Esophagus (tissue), 2 donors: ENCODE measurements at regions not wholly inside any gene's neighbourhood (a gene's known extent, or its start where the extent isn't known, plus 50 kb on each side); places are given as distances from the start of the nearest gene placed in this dataset.

Experiments used
- H3K27ac ChIP-seq, 2 donors: one replicate each; pipeline ENCODE4 v1.5.1; 2013; ENCODE audit warnings: low read depth in 2 of 2, mild to moderate bottlenecking in 2 of 2, inconsistent platforms in 1 of 2, low read length in 1 of 2, moderate library complexity in 1 of 2
- H3K27me3 ChIP-seq, 2 donors: one replicate each; pipeline ENCODE4 v1.6.1; 2013; ENCODE audit warnings: low read length in 2 of 2, control low read depth in 1 of 2, mild to moderate bottlenecking in 1 of 2; ENCODE audit not compliant: insufficient read depth in 2 of 2, control insufficient read depth in 1 of 2
- H3K36me3 ChIP-seq, 2 donors: one replicate each; pipeline ENCODE4 v1.6.1; 2013; ENCODE audit warnings: low read length in 1 of 2; ENCODE audit not compliant: control insufficient read depth in 2 of 2, insufficient read depth in 2 of 2
- H3K4me1 ChIP-seq, 2 donors: one replicate each; pipeline ENCODE4 v1.6.1; 2013; ENCODE audit warnings: low read length in 1 of 2; ENCODE audit not compliant: control insufficient read depth in 2 of 2, insufficient read depth in 2 of 2
- H3K4me3 ChIP-seq, 2 donors: one replicate each; pipeline ENCODE4 v1.5.1; 2013; ENCODE audit warnings: low read length in 2 of 2, mild to moderate bottlenecking in 2 of 2, low read depth in 1 of 2, moderate library complexity in 1 of 2
- H3K9me3 ChIP-seq, 2 donors: one replicate each; pipeline ENCODE4 v1.6.1; 2013; ENCODE audit warnings: mild to moderate bottlenecking in 2 of 2, low read depth in 1 of 2, low read length in 1 of 2, moderate library complexity in 1 of 2; ENCODE audit not compliant: control insufficient read depth in 2 of 2, insufficient read depth in 1 of 2
- WGBS, 2 donors: extraction: QIAGEN DNeasy Blood & Tissue Kit; methylation state at CpG; one replicate each; pipeline ENCODE4 v1.1.7; 2013; 5-methylcytosine and 5-hydroxymethylcytosine counted together
- donor health status: healthy with polysubstance abuse.
- donor health status: Bipolar disorder and iron deficiency.

DNA sequence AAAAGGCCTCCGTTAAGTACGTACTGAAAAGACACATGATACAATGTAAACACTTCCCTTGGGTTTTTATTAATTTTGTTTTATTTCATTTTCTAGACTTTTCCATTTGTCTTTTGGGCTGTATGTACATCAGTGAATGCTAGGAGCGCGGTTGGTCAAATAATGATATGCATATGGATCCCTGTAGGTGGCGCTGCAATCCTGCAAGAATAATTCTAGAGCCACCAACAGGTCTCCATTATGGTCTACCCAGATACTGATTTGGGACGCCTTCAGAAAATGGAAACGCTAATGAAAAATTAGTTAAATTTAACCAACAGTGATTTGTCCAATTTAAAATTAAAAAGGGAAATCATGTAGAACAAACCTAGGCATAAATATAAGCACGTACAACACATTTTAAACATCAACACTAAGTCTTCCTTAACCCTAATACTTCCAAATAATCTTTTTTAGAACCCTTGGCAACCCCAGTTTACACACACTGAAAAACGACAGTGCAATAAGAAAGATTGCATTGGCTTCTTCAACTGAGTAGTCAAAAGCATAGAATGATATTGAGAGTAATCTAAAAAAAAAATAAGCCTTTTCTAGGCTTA lies 433.5 kb downstream of the RFPL4B start:
- H3K4me1 ChIP-seq, result no peaks in the 10 kb centered on the region
- no peak overlapping the region for H3K4me3 ChIP-seq
- H3K36me3 ChIP-seq, result no peaks in the 10 kb centered on the region
- H3K27me3 ChIP-seq, result no peaks in the 10 kb centered on the region
- no peaks in the 10 kb centered on the region for H3K9me3 ChIP-seq
- no peak overlapping the region for H3K27ac ChIP-seq
- 24 to 29% methylated on average over 9 of the region's 9 CpGs for whole genome bisulfite sequencing, 2 donors

DNA sequence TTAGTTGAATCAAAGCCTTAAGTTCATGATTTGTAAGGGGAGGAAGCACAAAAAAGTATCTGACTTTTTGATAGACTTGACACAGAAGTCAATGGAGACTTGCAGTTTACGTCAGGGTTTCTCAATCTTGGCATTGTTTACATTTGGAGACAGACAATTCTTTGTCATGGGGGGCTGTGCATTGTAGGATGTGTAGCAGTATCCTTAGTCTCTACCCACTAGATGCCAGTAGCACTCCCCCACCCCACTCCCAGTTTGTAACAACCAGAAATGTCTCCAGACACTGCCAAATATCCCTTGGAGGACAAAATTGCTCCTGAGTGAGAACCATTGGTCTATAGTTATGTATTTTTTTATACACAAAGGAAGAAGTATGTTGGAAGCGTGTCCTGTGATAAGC lies 434.1 kb downstream of the RFPL4B start:
- H3K9me3 ChIP-seq, result no peaks in the 10 kb centered on the region
- H3K27ac ChIP-seq, result no peak overlapping the region
- no peak overlapping the region for H3K4me3 ChIP-seq
- WGBS, 2 donors, result 72 to 86% methylated on average over 2 of the region's 2 CpGs
- H3K4me1 ChIP-seq, result no peaks in the 10 kb centered on the region
- no peaks in the 10 kb centered on the region for H3K27me3 ChIP-seq
- no peaks in the 10 kb centered on the region for H3K36me3 ChIP-seq

DNA sequence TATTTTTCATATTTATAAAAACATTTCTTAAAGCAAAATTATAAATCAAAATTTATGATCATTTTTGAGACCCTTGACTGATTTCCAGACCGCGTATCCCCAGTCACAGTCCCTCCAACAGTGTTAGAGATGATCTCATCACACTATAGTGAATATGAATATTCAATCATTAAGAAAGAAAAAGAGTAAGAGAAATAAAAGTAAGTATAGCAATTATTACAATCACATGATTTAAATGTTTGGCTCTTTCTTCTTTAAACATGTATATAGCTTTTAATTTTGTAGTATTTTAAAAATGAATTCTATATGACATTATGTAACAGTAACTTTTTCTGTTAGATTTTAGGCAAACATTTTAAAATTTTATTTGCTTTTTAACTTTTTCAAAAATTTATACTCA lies 438.3 kb downstream of the RFPL4B start:
- no peaks in the 10 kb centered on the region for H3K27me3 ChIP-seq
- H3K4me1 ChIP-seq, result no peaks in the 10 kb centered on the region
- WGBS, 2 donors, result 95 to 96% methylated on average over 2 of the region's 2 CpGs
- H3K9me3 ChIP-seq, result no peaks in the 10 kb centered on the region
- no peak overlapping the region for H3K27ac ChIP-seq
- H3K36me3 ChIP-seq, result no peaks in the 10 kb centered on the region
- no peak overlapping the region for H3K4me3 ChIP-seq

DNA sequence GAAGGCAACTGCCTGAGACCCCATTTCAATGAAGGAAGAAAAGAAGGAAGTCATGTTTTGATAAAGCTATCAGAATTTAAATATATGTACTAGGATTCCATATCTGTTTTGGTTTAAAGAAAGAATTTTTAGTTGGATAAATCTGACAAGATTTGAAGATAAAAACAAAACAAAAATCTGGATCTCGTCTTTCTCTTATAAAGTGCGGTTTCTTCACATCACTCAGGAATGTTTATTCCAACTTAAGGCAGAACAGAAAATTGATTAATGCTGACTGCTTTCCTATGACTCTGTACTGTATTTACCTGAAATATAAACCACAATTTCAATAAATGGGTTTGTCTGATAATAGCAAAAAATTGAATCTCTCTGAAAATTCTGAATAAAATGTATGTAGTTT lies 439.7 kb downstream of the RFPL4B start:
- Histone ChIP-seq H3K36me3 (no peaks in the 10 kb centered on the region), H3K27ac (no peak overlapping the region), H3K4me3 (no peak overlapping the region), H3K27me3 (no peaks in the 10 kb centered on the region), H3K9me3 (no peaks in the 10 kb centered on the region), H3K4me1 (no peaks in the 10 kb centered on the region)
- 91 to 93% methylated on average over 2 of the region's 2 CpGs for WGBS, 2 donors

DNA sequence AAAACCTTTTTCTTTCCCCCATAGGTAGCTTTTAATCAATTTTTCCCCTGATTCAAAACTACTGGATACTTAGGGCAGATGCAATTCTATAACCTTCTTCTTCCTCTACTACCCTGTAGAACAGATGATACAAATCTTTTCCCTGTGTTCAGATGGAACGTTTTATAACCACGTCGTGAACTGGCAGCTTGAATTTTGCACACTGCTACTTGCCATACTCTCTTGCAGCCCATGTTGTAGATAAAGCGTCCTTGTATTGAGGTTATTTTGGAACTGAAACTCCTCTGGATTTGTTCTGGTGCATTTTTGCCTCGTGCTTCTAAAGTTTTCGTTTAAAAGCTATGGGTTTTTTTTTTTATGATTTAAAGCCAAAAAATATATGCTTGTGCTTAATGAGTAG lies 440.2 kb downstream of the RFPL4B start:
- 81 to 84% methylated on average over 6 of the region's 6 CpGs for WGBS, 2 donors
- no peaks in the 10 kb centered on the region for H3K9me3 ChIP-seq

DNA sequence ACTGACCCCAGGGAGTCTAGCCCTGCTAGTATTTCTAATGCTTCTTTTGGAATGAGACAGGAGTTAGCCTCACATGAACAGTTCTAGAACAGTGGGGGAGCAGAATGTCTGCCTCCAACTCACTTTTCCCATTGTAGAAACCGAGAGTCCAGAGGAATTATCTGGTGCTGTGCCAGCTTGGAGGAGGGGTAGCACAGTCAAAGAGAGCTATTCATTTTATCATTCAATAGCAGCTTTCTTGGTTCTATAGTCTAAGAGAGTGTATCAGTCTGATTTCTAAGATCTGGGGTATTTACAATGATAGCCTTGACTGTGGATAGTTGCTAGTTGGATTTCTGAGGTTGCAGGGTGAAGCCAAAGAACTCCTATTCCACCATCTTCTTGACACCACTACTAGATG lies 448.2 kb downstream of the RFPL4B start:
- 83 to 85% methylated on average over 1 of the region's 1 CpG for WGBS, 2 donors
- Histone ChIP-seq H3K9me3 (no peaks in the 10 kb centered on the region), H3K4me3 (no peak overlapping the region), H3K4me1 (no peaks in the 10 kb centered on the region), H3K27me3 (no peaks in the 10 kb centered on the region), H3K27ac (no peak overlapping the region), H3K36me3 (no peaks in the 10 kb centered on the region)

More for the DNA sequence above, 440.2 kb downstream of the RFPL4B start:
- Histone ChIP-seq H3K36me3 (no peaks in the 10 kb centered on the region), H3K4me1 (no peaks in the 10 kb centered on the region), H3K27me3 (no peaks in the 10 kb centered on the region), H3K27ac (no peak overlapping the region), H3K4me3 (no peak overlapping the region)

DNA sequence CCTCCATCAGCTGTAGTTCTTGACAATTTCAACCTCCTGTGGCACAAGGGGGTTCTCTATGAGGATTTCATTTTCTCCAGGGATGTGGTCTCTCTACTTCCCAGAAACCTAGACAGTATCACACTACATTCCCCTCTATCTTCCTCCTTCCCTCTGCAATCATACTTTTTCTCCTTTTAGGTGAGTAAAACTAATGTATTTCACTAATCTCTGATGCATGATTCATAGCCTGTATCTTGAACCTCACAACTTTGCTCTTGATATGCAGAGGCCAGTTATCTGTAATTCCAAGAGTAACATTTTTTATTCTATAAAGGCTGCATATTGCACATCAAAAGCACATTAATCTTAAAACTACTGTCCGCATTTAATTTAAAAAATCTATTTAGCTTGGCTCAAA lies 449.6 kb downstream of the RFPL4B start:
- Histone ChIP-seq H3K27ac (no peak overlapping the region), H3K9me3 (no peaks in the 10 kb centered on the region), H3K4me3 (no peak overlapping the region), H3K4me1 (no peaks in the 10 kb centered on the region), H3K36me3 (no peaks in the 10 kb centered on the region), H3K27me3 (no peaks in the 10 kb centered on the region)
- WGBS, 2 donors, result 87 to 94% methylated on average over 1 of the region's 1 CpG

DNA sequence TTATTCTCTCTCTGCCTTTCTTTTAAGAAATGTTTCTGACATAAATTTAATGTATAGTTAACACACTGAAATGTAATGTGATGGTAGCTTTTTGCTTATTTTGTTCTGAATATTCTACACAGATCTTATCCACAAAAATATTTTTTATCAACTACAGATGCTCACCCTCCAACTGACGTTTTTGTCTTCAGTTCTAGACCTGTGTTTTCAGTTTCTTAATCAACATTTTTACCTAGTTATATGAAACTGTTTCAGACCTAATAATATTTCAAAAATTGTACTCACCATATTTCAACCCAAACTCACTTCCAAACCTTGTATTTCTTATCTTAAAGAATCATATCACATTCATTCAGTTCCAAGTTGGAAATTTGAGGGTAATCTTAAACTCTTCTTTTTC lies 452.8 kb downstream of the RFPL4B start:
- Histone ChIP-seq H3K36me3 (no peaks in the 10 kb centered on the region), H3K9me3 (no peaks in the 10 kb centered on the region), H3K4me3 (no peak overlapping the region), H3K27me3 (no peaks in the 10 kb centered on the region), H3K4me1 (no peaks in the 10 kb centered on the region), H3K27ac (no peak overlapping the region)
- 65 to 69% methylated on average over 1 of the region's 1 CpG for WGBS, 2 donors

DNA sequence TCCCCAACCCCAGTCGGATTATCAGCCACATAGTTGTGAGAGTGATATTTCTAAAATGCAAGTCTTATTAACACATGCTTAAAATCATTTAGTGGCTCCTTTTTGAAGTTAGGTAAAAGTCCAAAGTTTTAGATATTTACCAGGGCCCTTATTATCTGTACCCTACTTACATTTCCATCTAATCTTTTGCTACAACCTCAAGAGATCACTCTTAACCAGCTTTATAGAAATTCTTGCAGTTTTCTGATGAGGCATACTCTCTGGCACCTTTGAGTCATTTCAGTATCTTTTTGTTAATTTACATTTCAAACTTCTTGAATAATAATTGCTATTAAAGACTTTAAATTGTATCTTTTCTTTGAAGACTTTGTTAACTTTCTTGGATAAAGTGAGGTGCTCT lies 453.3 kb downstream of the RFPL4B start:
- no peak overlapping the region for H3K4me3 ChIP-seq
- WGBS, 2 donors, result 88 to 92% methylated on average over 1 of the region's 1 CpG
- no peaks in the 10 kb centered on the region for H3K36me3 ChIP-seq
- no peaks in the 10 kb centered on the region for H3K27me3 ChIP-seq
- no peak overlapping the region for H3K27ac ChIP-seq
- no peaks in the 10 kb centered on the region for H3K9me3 ChIP-seq
- no peaks in the 10 kb centered on the region for H3K4me1 ChIP-seq

DNA sequence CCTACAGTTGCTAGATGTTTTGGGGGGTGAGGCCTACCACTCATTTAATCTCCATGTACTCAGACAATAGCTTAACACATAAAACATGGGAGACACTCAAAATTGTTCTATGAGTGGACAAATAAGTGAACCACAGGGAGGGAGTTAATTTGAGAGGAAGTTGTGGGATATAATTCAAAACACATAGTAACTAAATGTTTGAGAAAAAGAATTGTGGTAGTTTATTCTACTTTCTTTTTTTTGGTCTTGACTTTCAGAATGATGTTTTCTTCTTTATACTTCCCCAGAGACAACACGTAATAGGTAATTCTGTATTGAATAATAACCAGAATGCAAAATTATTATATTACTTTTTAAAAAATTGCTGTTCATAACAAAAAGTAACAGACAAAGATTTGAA lies 453.8 kb downstream of the RFPL4B start:
- Histone ChIP-seq H3K9me3 (no peaks in the 10 kb centered on the region), H3K27ac (no peak overlapping the region), H3K4me3 (no peak overlapping the region), H3K4me1 (no peaks in the 10 kb centered on the region), H3K27me3 (no peaks in the 10 kb centered on the region), H3K36me3 (no peaks in the 10 kb centered on the region)
- 85 to 93% methylated on average over 1 of the region's 1 CpG for WGBS, 2 donors
